Sciatic nerve (tissue), 2 donors: ENCODE measurements at regions not wholly inside any gene's neighbourhood (a gene's known extent, or its start where the extent isn't known, plus 50 kb on each side); places are given as distances from the start of the nearest gene placed in this dataset.

Experiments
- ATAC-seq: fragments of 200-7000 bp; cut with Tn5 transposase; one replicate; pipeline ENCODE4 v1.9.1; 2020; ENCODE audit warnings: mild to moderate bottlenecking, moderate library complexity
- DNase-seq: peaks from one replicate; pipeline ENCODE4 v3.0.0-alpha.2; 2020; ENCODE audit warnings: low spot score
- intact Hi-C: fragments of 100-400 bp; cut with DNase I; formaldehyde crosslinking; loops from one replicate; pipeline ENCODE4 v1.14.2; 2022
- donor health status: DM: no; HTN: no; CAD: no.
- donor health status: DM: no; HTN: no; CAD: no.

GRCh38 chr12:4855121-4855924 is 54.4 kb upstream of the KCNA1 start:
- ATAC-seq = peak; percentile 74
- intact Hi-C loops = loop anchor here (5.0 to 10.0 kb wide), 2 partner anchors 147 to 229 kb away; no protein-coding TSS in a partner anchor
- no peak for DNase-seq

GRCh38 chr12:4856596-4856995 is 53.1 kb upstream of the KCNA1 start:
- ATAC-seq (no peak), DNase-seq (no peak)
- intact Hi-C loops = loop anchor here (5.0 to 10.0 kb wide), 2 partner anchors 146 to 228 kb away; no protein-coding TSS in a partner anchor

- intact Hi-C loops = loop anchor here (5.0 to 10.0 kb wide), 2 partner anchors 145 to 227 kb away; no protein-coding TSS in a partner anchor
- peak; percentile 84 for DNase-seq
- peak; percentile 86 for ATAC-seq
These were observed 52.0 kb upstream of the KCNA1 start for GRCh38 chr12:4857472-4858291.

GRCh38 chr12:4858386-4858785 is 51.3 kb upstream of the KCNA1 start:
- no peak for DNase-seq
- ATAC-seq = no peak
- intact Hi-C loops = loop anchor here (5.0 to 10.0 kb wide), 2 partner anchors 144 to 226 kb away; no protein-coding TSS in a partner anchor

- ATAC-seq = no peak
- no peak for DNase-seq
These were observed 50.1 kb upstream of the KCNA1 start for GRCh38 chr12:4859478-4860210.

More at GRCh38 chr12:4859478-4860210, 50.1 kb upstream of the KCNA1 start:
- intact Hi-C loops = loop anchor here (5.0 to 10.0 kb wide), 2 partner anchors 143 to 225 kb away; no protein-coding TSS in a partner anchor
